Osteoblast (primary cell): ENCODE measurements at regions not wholly inside any gene's neighbourhood (a gene's known extent, or its start where the extent isn't known, plus 50 kb on each side); places are given as distances from the start of the nearest gene placed in this dataset.
"Not testable (repeated sequence)": the region's sequence is repeated elsewhere in the genome, so short reads cannot be mapped to it uniquely, and the experiment has no call there.

Experiments used
- DNase-seq: peaks from one replicate; pipeline ENCODE4 v3.0.0; 2011; ENCODE audit warnings: low spot score, mixed read lengths; ENCODE audit not compliant: insufficient read length; ENCODE audit errors: missing footprints
- H2AFZ ChIP-seq: 2 replicates; pipeline ENCODE4 v1.6.0; 2011; ENCODE audit warnings: mild to moderate bottlenecking, low read length
- H3K27ac ChIP-seq: 2 replicates; pipeline ENCODE4 v1.5.1; 2011; ENCODE audit warnings: mild to moderate bottlenecking, low read depth, low read length, moderate library complexity
- H3K27me3 ChIP-seq: 2 replicates; pipeline ENCODE4 v1.6.0; 2012; ENCODE audit warnings: mild to moderate bottlenecking, control low read depth, inconsistent platforms, low read length, moderate library complexity; ENCODE audit not compliant: insufficient read depth
- H3K36me3 ChIP-seq: 2 replicates; pipeline ENCODE4 v1.5.1; 2011; ENCODE audit warnings: mild to moderate bottlenecking, low read length, control low read depth, moderate library complexity; ENCODE audit not compliant: insufficient read depth
- H3K4me1 ChIP-seq: 2 replicates; pipeline ENCODE4 v1.5.1; 2011; ENCODE audit warnings: mild to moderate bottlenecking, low read length, control low read depth, moderate library complexity; ENCODE audit not compliant: insufficient read depth
- H3K4me2 ChIP-seq: 2 replicates; pipeline ENCODE4 v1.6.0; 2011; ENCODE audit warnings: mild to moderate bottlenecking, low read length; ENCODE audit not compliant: insufficient read depth
- H3K4me3 ChIP-seq: fragments of 200-600 bp; sonication (generic); 3 replicates; pipeline ENCODE4 v1.5.1; 2012; ENCODE audit warnings: mild to moderate bottlenecking, low read length, inconsistent platforms; ENCODE audit not compliant: insufficient read depth
- H3K79me2 ChIP-seq: 2 replicates; pipeline ENCODE4 v1.6.0; 2012; ENCODE audit warnings: mild to moderate bottlenecking, low read length, control low read depth, inconsistent platforms; ENCODE audit not compliant: insufficient read depth
- H3K9me3 ChIP-seq: 2 replicates; pipeline ENCODE4 v1.5.1; 2011; ENCODE audit warnings: low read depth, low read length, control low read depth
- H4K20me1 ChIP-seq: 2 replicates; pipeline ENCODE4 v1.6.0; 2012; ENCODE audit warnings: mild to moderate bottlenecking, low read length, control low read depth; ENCODE audit not compliant: insufficient read depth
- TF ChIP-seq, protein P1 (sequence below): IDR thresholded peaks from 2 replicates; pipeline ENCODE4 v1.5.1; 2011; ENCODE audit warnings: mild to moderate bottlenecking, low read depth, low read length, moderate library complexity; ENCODE audit errors: extremely low read depth

DNA sequence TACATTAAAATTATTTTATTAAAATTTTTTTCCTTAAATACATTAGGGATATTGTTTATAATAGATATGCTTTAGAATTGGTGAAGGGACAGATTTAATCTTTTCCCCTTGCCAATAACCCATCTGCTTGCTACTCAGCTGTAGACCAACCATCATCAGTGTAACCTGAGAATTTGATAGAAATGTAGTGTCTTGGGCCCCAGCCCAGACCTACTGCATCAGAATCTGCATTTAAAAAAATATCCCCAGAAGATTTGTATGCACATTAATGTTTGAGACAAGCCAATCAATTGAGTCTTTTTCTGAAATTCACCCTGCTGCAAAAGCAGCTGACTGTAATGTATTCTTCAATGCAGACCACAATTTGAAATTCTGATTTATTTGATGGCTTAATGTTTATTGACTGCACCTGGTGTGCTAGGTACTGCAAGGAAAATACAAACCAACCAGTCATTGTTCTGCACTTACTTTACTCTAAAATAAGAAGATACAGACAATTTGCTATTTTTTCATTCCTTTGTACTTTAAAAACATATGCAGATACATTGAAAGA is 190.7 kb upstream of the SGO1 start:
- no peaks in the 10 kb centered on the region for H3K9me3 ChIP-seq
- H3K79me2 ChIP-seq = no peaks in the 10 kb centered on the region
- no peak overlapping the region for H3K27ac ChIP-seq
- no peaks in the 10 kb centered on the region for H3K27me3 ChIP-seq
- H3K36me3 ChIP-seq = no peaks in the 10 kb centered on the region
- H3K4me1 ChIP-seq = no peaks in the 10 kb centered on the region
- H4K20me1 ChIP-seq = no peaks in the 10 kb centered on the region
- DNase-seq = no peak
- TF ChIP-seq, protein P1, sequence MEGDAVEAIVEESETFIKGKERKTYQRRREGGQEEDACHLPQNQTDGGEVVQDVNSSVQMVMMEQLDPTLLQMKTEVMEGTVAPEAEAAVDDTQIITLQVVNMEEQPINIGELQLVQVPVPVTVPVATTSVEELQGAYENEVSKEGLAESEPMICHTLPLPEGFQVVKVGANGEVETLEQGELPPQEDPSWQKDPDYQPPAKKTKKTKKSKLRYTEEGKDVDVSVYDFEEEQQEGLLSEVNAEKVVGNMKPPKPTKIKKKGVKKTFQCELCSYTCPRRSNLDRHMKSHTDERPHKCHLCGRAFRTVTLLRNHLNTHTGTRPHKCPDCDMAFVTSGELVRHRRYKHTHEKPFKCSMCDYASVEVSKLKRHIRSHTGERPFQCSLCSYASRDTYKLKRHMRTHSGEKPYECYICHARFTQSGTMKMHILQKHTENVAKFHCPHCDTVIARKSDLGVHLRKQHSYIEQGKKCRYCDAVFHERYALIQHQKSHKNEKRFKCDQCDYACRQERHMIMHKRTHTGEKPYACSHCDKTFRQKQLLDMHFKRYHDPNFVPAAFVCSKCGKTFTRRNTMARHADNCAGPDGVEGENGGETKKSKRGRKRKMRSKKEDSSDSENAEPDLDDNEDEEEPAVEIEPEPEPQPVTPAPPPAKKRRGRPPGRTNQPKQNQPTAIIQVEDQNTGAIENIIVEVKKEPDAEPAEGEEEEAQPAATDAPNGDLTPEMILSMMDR = no peak
- H3K4me2 ChIP-seq = no peak overlapping the region
- H3K4me3 ChIP-seq = no peak overlapping the region
- H2AFZ ChIP-seq = no peak overlapping the region

DNA sequence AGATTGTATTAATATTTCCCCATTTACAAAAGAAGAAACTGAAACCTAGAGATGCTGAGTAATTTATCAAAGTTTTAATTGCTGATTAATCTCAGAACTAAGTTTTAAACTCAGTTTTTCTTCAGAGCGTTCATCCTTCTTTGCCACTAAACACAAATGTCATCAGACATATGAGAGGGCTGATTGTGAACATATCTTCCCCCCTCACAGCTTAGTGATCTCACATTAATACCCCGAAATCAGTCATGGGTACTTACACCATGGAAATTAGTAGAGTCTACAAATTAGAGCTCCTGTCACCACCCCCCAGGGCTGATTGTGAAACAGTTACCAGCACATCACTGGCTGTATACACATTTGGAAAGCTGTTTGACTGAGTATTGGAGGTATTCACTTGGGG is 189.3 kb upstream of the SGO1 start:
- Histone ChIP-seq H2AFZ (no peak overlapping the region), H3K27ac (no peak overlapping the region), H3K4me2 (no peak overlapping the region), H3K9me3 (no peaks in the 10 kb centered on the region), H3K36me3 (no peaks in the 10 kb centered on the region), H3K4me3 (no peak overlapping the region), H3K4me1 (no peaks in the 10 kb centered on the region), H3K27me3 (no peaks in the 10 kb centered on the region), H4K20me1 (no peaks in the 10 kb centered on the region), H3K79me2 (no peaks in the 10 kb centered on the region)
- no peak for DNase-seq
- TF ChIP-seq, protein P1 = no peak

DNA sequence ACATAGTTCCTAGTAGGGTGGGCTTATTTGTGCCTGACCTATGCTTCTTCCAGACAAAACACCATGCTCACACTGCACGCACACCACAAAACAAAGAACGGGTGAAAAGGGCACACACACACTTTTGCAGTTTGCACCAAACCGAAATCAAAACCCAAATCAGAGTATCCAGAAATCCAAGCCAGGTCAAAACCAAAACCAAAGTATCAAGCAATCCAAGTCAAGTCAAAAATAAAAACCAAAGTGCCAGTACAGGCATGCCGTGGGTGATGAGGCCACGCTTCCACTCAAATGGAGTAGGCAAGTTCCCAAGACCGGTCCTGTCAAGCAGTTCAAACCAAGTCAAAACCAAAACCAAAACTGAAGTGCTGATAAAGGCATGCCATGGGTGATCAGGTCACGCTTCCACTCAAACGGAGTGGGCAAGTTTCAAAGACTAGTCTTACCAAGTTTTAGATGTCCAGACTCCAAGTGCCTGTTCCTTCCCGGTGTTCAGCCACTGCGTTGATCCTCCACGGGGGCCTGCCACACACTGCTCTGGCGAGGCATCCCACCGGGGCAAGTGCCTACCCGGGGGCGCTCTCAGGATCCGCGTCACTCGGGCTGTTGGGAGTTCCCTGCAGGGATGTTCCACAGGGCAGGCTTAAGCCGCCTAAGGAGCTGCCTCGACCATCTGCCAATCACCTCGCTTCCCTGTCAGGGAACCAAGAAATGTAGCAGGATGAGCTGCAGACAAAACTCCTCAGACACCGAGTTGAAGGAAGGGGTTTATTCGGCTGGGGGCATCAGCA is 184.5 kb upstream of the SGO1 start:
- not testable (repeated sequence) for H4K20me1 ChIP-seq, H3K27ac ChIP-seq, H3K4me2 ChIP-seq, H3K4me1 ChIP-seq, DNase-seq, H3K9me3 ChIP-seq, H3K79me2 ChIP-seq, H3K36me3 ChIP-seq, H3K27me3 ChIP-seq, H3K4me3 ChIP-seq, H2AFZ ChIP-seq

DNA sequence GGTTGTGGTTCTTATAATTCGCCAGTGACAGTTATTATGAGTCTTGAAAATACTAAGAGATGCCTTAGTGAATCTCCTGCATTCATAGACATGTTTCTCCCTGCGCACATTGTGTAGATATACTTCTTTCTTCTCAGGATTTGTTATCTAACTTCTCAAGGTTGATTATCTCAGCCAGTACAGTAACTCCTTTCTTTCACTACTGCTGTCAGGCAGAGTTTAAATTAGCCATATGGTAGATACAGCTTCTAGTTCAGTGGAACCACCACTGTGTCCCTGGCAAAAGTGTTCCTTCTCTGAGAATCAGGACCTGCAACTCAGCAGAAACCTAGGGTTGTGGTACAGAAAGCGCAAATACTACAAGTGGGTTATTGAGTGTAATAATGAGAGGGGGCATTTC is 175.0 kb upstream of the SGO1 start:
- Histone ChIP-seq H3K79me2 (no peaks in the 10 kb centered on the region), H3K36me3 (no peaks in the 10 kb centered on the region), H3K27me3 (no peaks in the 10 kb centered on the region), H3K4me1 (no peaks in the 10 kb centered on the region), H3K4me2 (no peak overlapping the region), H3K27ac (no peak overlapping the region), H3K4me3 (no peak overlapping the region), H4K20me1 (no peaks in the 10 kb centered on the region), H3K9me3 (peaks cover 3% of the 10 kb centered on the region), H2AFZ (no peak overlapping the region)
- DNase-seq = no peak
- TF ChIP-seq, protein P1 = no peak
